Aorta (tissue), 5 donors: ENCODE measurements at regions not wholly inside any gene's neighbourhood (a gene's known extent, or its start where the extent isn't known, plus 50 kb on each side); places are given as distances from the start of the nearest gene placed in this dataset.

Experiments used
- ATAC-seq: fragments of 200-7000 bp; cut with Tn5 transposase; one replicate; pipeline ENCODE4 v1.9.1; 2022; ENCODE audit warnings: moderate library complexity; ENCODE audit not compliant: low FRiP score
- DNase-seq, 2 donors: peaks; one replicate each; pipeline ENCODE4 v3.0.0-alpha.2; 2020
- H3K27ac ChIP-seq, 2 donors: one replicate each; pipeline ENCODE4 v1.5.1; 2013; ENCODE audit warnings: low read length in 2 of 2, mild to moderate bottlenecking in 2 of 2, moderate library complexity in 2 of 2, control low read depth in 1 of 2, inconsistent platforms in 1 of 2, low read depth in 1 of 2
- H3K27me3 ChIP-seq, 2 donors: one replicate each; pipeline ENCODE4 v1.6.1; 2013; ENCODE audit warnings: control low read depth in 1 of 2, low read length in 1 of 2, mild to moderate bottlenecking in 1 of 2, moderate library complexity in 1 of 2; ENCODE audit not compliant: insufficient read depth in 2 of 2, control insufficient read depth in 1 of 2
- H3K36me3 ChIP-seq, 2 donors: one replicate each; pipeline ENCODE4 v1.6.1; 2013; ENCODE audit warnings: control low read depth in 1 of 2, low read length in 1 of 2, mild to moderate bottlenecking in 1 of 2; ENCODE audit not compliant: insufficient read depth in 2 of 2, control insufficient read depth in 1 of 2
- H3K4me1 ChIP-seq, 2 donors: one replicate each; pipeline ENCODE4 v1.6.1; 2013; ENCODE audit warnings: low read length in 2 of 2, control low read depth in 1 of 2, mild to moderate bottlenecking in 1 of 2, moderate library complexity in 1 of 2; ENCODE audit not compliant: insufficient read depth in 2 of 2, control insufficient read depth in 1 of 2
- H3K4me3 ChIP-seq, 2 donors: one replicate each; pipeline ENCODE4 v1.5.1; 2013; ENCODE audit warnings: low read length in 2 of 2, control low read depth in 1 of 2, mild to moderate bottlenecking in 1 of 2
- H3K9me3 ChIP-seq: one replicate; pipeline ENCODE4 v1.6.1; 2013; ENCODE audit warnings: mild to moderate bottlenecking, low read length; ENCODE audit not compliant: control insufficient read depth
- WGBS, 2 donors: extraction: QIAGEN DNeasy Blood & Tissue Kit; methylation state at CpG; one replicate each; pipeline ENCODE4 v1.1.7; 2013; 5-methylcytosine and 5-hydroxymethylcytosine counted together
- intact Hi-C, 2 donors: fragments of 100-400 bp; cut with DNase I; formaldehyde crosslinking; loops; one replicate each; pipeline versions ENCODE4 v1.14.2 to v1.15.0; 2022
- donor health status: healthy with polysubstance abuse.
- donor health status: Bipolar disorder and iron deficiency.
- donor health status: DM: no; HTN: no; CAD: no.
- donor health status: DM: no; HTN: no; CAD: no.
- donor health status: DM: yes; HTN: yes; CAD: no.

GRCh38 chr10:126722726-126723125, 52.2 kb upstream of the C10orf90 start:
- Histone ChIP-seq H3K27me3 (no peaks in the 10 kb centered on the region), H3K4me3 (no peak overlapping the region), H3K9me3 (no peaks in the 10 kb centered on the region), H3K27ac (no peak overlapping the region), H3K36me3 (no peaks in the 10 kb centered on the region), H3K4me1 (no peaks in the 10 kb centered on the region)
- DNase-seq: no peak
- intact Hi-C loops: no loop called here
- WGBS, 2 donors: 64 to 73% methylated on average over 5 of the region's 5 CpGs
- ATAC-seq: no peak

GRCh38 chr10:126723226-126723625, 52.7 kb upstream of the C10orf90 start:
- intact Hi-C loops: no loop called here
- H3K4me3 ChIP-seq: no peak overlapping the region
- WGBS, 2 donors: 81 to 82% methylated on average over 5 of the region's 5 CpGs
- ATAC-seq (no peak), DNase-seq (no peak)
- no peaks in the 10 kb centered on the region for H3K36me3 ChIP-seq
- H3K9me3 ChIP-seq: no peaks in the 10 kb centered on the region
- H3K27ac ChIP-seq: no peak overlapping the region
- no peaks in the 10 kb centered on the region for H3K27me3 ChIP-seq
- no peaks in the 10 kb centered on the region for H3K4me1 ChIP-seq

GRCh38 chr10:126729314-126729870, 58.9 kb upstream of the C10orf90 start:
- Histone ChIP-seq H3K36me3 (no peaks in the 10 kb centered on the region), H3K4me3 (no peak overlapping the region), H3K27ac (no peak overlapping the region), H3K4me1 (no peaks in the 10 kb centered on the region), H3K9me3 (peaks cover 1% of the 10 kb centered on the region), H3K27me3 (no peaks in the 10 kb centered on the region)
- WGBS, 2 donors: 59 to 66% methylated on average over 6 of the region's 6 CpGs
- intact Hi-C loops: no loop called here
- DNase-seq: no peak
- no peak for ATAC-seq

- DNase-seq: no peak
- no peak overlapping the region for H3K27ac ChIP-seq
Observed at GRCh38 chr10:126730856-126731609, 60.5 kb upstream of the C10orf90 start.

DNA sequence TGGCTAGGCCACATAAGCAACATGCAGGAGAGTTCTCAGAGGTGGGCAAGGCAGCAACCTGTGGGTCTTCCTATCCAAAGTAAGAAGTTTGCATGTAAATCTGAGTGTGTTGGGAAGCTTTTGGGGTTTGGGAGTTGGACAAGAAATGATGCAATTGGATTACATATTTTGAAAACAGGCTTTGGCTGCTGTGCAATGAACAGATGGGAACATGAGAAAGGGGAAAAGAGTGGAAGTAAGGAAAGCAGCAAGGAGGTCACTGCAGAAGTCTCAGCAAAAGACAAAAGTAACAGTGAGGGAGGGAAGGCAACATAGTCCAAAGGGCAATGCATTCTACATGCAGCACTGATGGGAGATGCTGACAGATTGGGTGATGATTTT, 61.1 kb upstream of the C10orf90 start:
- intact Hi-C loops: no loop called here

More at GRCh38 chr10:126730856-126731609, 60.5 kb upstream of the C10orf90 start:
- no peaks in the 10 kb centered on the region for H3K4me1 ChIP-seq
- intact Hi-C loops: no loop called here
- ATAC-seq: no peak
- 67 to 69% methylated on average over 4 of the region's 4 CpGs for WGBS, 2 donors
- no peak overlapping the region for H3K4me3 ChIP-seq
- H3K36me3 ChIP-seq: no peaks in the 10 kb centered on the region
- H3K9me3 ChIP-seq: peaks cover 1% of the 10 kb centered on the region
- no peaks in the 10 kb centered on the region for H3K27me3 ChIP-seq

GRCh38 chr10:126732308-126732707, 61.8 kb upstream of the C10orf90 start:
- no peaks in the 10 kb centered on the region for H3K36me3 ChIP-seq
- no peak for DNase-seq
- no peak overlapping the region for H3K4me3 ChIP-seq
- H3K4me1 ChIP-seq: no peaks in the 10 kb centered on the region
- intact Hi-C loops: no loop called here
- no peak overlapping the region for H3K27ac ChIP-seq
- WGBS, 2 donors: 60 to 61% methylated on average over 5 of the region's 5 CpGs
- ATAC-seq: no peak
- H3K27me3 ChIP-seq: no peaks in the 10 kb centered on the region
- peaks cover 1% of the 10 kb centered on the region for H3K9me3 ChIP-seq

More for the DNA sequence above, 61.1 kb upstream of the C10orf90 start:
- Histone ChIP-seq H3K4me1 (no peaks in the 10 kb centered on the region), H3K27ac (no peak overlapping the region), H3K36me3 (no peaks in the 10 kb centered on the region), H3K27me3 (no peaks in the 10 kb centered on the region), H3K4me3 (no peak overlapping the region), H3K9me3 (peaks cover 1% of the 10 kb centered on the region)
- ATAC-seq: no peak
- DNase-seq: no peak

DNA sequence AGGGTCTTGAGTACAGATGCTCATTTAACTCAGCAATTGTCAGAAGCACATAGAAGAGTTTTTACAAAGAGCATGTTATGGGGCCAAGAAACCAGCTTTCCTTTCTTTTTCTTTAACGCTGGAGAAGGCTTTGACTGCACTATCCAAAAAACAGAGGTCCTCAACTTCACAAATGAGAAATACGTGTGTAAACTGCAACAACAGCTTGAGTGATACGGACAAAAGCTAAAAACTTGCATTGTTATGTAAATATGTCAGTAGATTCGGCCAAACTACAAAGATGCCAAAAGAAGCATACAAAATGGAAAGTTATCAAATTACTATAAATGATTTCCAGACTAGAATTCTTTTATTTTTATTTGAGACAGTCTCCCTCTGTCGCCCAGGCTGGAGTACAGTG, 62.4 kb upstream of the C10orf90 start:
- Histone ChIP-seq H3K4me1 (no peaks in the 10 kb centered on the region), H3K36me3 (no peaks in the 10 kb centered on the region), H3K27ac (no peak overlapping the region), H3K27me3 (no peaks in the 10 kb centered on the region), H3K4me3 (no peak overlapping the region), H3K9me3 (peaks cover 1% of the 10 kb centered on the region)
- DNase-seq (no peak), ATAC-seq (no peak)
- intact Hi-C loops: no loop called here
- 54 to 62% methylated on average over 5 of the region's 5 CpGs for WGBS, 2 donors

DNA sequence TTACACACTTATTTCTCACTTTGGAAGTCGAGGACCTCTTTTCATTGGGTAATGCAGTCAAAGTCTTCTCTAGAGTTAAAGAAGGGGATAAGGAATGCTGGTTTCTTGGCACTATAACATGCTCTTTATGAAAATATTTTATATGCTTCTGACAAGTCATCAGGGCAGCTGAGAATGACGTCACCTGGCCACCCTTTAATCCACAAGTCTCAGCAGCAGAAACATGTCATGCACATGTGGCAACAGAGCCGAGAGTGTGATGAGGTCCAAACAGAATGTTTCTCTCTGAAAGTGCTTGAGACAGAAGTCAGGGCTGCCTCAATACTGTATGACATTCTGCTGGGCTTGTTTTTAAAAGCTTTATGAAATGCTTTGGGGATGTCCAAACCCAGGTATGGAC, 63.5 kb upstream of the C10orf90 start:
- WGBS, 2 donors: 21 to 22% methylated on average over 3 of the region's 3 CpGs

DNA sequence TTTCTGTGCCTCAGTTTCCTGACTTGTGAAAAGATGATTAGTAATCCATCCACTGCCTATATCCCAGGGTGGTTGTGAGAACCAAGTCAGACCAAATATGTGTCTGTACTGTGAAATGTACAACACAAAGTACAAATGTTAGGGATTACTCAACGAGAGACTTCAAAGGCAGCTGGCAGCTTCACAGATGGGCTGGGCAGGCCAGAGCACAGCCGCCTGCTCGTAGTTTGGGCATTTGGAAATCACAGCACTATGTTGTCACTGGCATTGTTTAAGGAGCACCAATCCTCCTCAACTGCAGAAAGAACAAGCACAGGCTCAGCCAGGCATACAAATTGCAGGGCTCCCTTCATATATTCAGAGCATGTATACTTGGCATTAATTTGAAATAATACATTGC, 64.5 kb upstream of the C10orf90 start:
- intact Hi-C loops: no loop called here
- ATAC-seq (no peak), DNase-seq (no peak)
- no peak overlapping the region for H3K27ac ChIP-seq
- no peaks in the 10 kb centered on the region for H3K27me3 ChIP-seq
- H3K36me3 ChIP-seq: no peaks in the 10 kb centered on the region
- no peaks in the 10 kb centered on the region for H3K4me1 ChIP-seq
- no peak overlapping the region for H3K4me3 ChIP-seq
- 38 to 40% methylated on average over 3 of the region's 3 CpGs for WGBS, 2 donors
- H3K9me3 ChIP-seq: no peaks in the 10 kb centered on the region

More for the DNA sequence above, 63.5 kb upstream of the C10orf90 start:
- intact Hi-C loops: no loop called here
- Histone ChIP-seq H3K36me3 (no peaks in the 10 kb centered on the region), H3K4me1 (no peaks in the 10 kb centered on the region), H3K27me3 (no peaks in the 10 kb centered on the region), H3K27ac (no peak overlapping the region), H3K4me3 (no peak overlapping the region), H3K9me3 (peaks cover 1% of the 10 kb centered on the region)
- ATAC-seq: no peak
- no peak for DNase-seq
